B cell (primary cell): ENCODE measurements at regions not wholly inside any gene's neighbourhood (a gene's known extent, or its start where the extent isn't known, plus 50 kb on each side); places are given as distances from the start of the nearest gene placed in this dataset.
"Not testable (repeated sequence)": the region's sequence is repeated elsewhere in the genome, so short reads cannot be mapped to it uniquely, and the experiment has no call there.

Source experiments
- ATAC-seq: fragments of 200-7000 bp; cut with Tn5 transposase; one replicate; pipeline ENCODE4 v1.10.0; 2021; ENCODE audit warnings: low read depth, mild to moderate bottlenecking, moderate number of reproducible peaks, moderate library complexity
- CTCF ChIA-PET: fragments of 350-600 bp; sonication (Branson Sonifier 250); formaldehyde crosslinking; loops from one replicate; lab custom pipeline; 2021; ENCODE audit warnings: antibody characterized with exemption, inconsistent platforms; lab: Charles Lee
- POLR2A ChIA-PET: fragments of 350-600 bp; sonication (Branson Sonifier 250); formaldehyde crosslinking; loops from one replicate; lab custom pipeline; 2021; ENCODE audit warnings: antibody characterized with exemption; lab: Charles Lee
- DNase-seq: peaks from one replicate; pipeline ENCODE4 v3.0.0; 2013
- H2AFZ ChIP-seq: 2 replicates; pipeline ENCODE4 v1.6.1; 2012; ENCODE audit warnings: mild to moderate bottlenecking, low read depth, low read length; ENCODE audit not compliant: insufficient read depth, poor library complexity, severe bottlenecking
- H3K27ac ChIP-seq, 2 donors: 1 replicate in 1 of 2; 2 replicates in 1 of 2; pipeline ENCODE4 v1.5.1; 2012 to 2013; ENCODE audit warnings: low read length in 2 of 2, mild to moderate bottlenecking in 2 of 2, moderate library complexity in 1 of 2
- H3K27me3 ChIP-seq, 4 experiments: fragments of 200-600 bp in 1 of 4; sonication (generic) in 1 of 4; replicated peaks in 1 of 4; 1 replicate in 2 of 4; 2 replicates in 2 of 4; pipeline versions ENCODE4 v1.6.1 to v1.7.0; 2013 to 2016; ENCODE audit warnings: low read length in 3 of 4, mild to moderate bottlenecking in 2 of 4, mixed read lengths in 1 of 4, moderate library complexity in 1 of 4; ENCODE audit not compliant: insufficient read depth in 4 of 4, control insufficient read depth in 3 of 4; ENCODE audit errors: control extremely low read depth in 1 of 4
- H3K36me3 ChIP-seq, 2 experiments: replicated peaks in 1 of 2; 1 replicate in 1 of 2; 2 replicates in 1 of 2; pipeline versions ENCODE4 v1.6.1 to v1.7.1; 2013; ENCODE audit warnings: low read length in 1 of 2; ENCODE audit not compliant: insufficient read depth in 2 of 2, control insufficient read depth in 1 of 2; ENCODE audit errors: control extremely low read depth in 1 of 2, extremely low read depth in 1 of 2
- H3K4me1 ChIP-seq, 2 donors: fragments of 200-600 bp in 1 of 2; sonication (generic) in 1 of 2; 1 replicate in 1 of 2; 2 replicates in 1 of 2; pipeline versions ENCODE4 v1.5.1 to v1.6.1; 2013 to 2017; ENCODE audit warnings: low read length in 2 of 2; ENCODE audit not compliant: control insufficient read depth in 2 of 2, insufficient read depth in 2 of 2
- H3K4me2 ChIP-seq: replicated peaks from 2 replicates; pipeline ENCODE3; 2012; ENCODE audit warnings: mild to moderate bottlenecking, low read depth, low read length; ENCODE audit not compliant: poor library complexity, severe bottlenecking
- H3K4me3 ChIP-seq, 5 experiments: fragments of 200-600 bp in 1 of 5; sonication (generic) in 1 of 5; 1 replicate in 3 of 5; 2 replicates in 2 of 5; pipeline versions ENCODE4 v1.5.1 to v1.7.0; 2011 to 2016; ENCODE audit warnings: low read length in 4 of 5, mild to moderate bottlenecking in 4 of 5, low read depth in 2 of 5, control low read depth in 1 of 5, moderate library complexity in 1 of 5; ENCODE audit not compliant: insufficient read depth in 1 of 5; ENCODE audit errors: control extremely low read depth in 1 of 5, extremely low read depth in 1 of 5
- H3K79me2 ChIP-seq: fragments of 200-600 bp; sonication (generic); one replicate; pipeline ENCODE4 v1.6.0; 2016; ENCODE audit warnings: low read length; ENCODE audit not compliant: control insufficient read depth, insufficient read depth
- H3K9ac ChIP-seq: fragments of 200-600 bp; sonication (generic); 2 replicates; pipeline ENCODE4 v1.6.1; 2017; ENCODE audit warnings: mild to moderate bottlenecking, low read length, moderate library complexity
- H3K9me3 ChIP-seq, 3 donors: one replicate each; pipeline versions ENCODE4 v1.6.1 to v1.7.1; 2013; ENCODE audit warnings: low read length in 2 of 3; ENCODE audit not compliant: control insufficient read depth in 2 of 3, insufficient read depth in 1 of 3; ENCODE audit errors: control extremely low read depth in 1 of 3
- H4K20me1 ChIP-seq: 2 replicates; pipeline ENCODE4 v1.6.0; 2012; ENCODE audit warnings: mild to moderate bottlenecking, low read length; ENCODE audit not compliant: insufficient read depth, control insufficient read depth, poor library complexity, severe bottlenecking
- H3K27ac Mint-ChIP-seq: one replicate; pipeline ENCODE4 v1.8.0; 2021; ENCODE audit warnings: mixed read lengths
- H3K27me3 Mint-ChIP-seq: one replicate; pipeline ENCODE4 v1.8.0; 2021; ENCODE audit warnings: mixed read lengths
- H3K4me1 Mint-ChIP-seq: one replicate; pipeline ENCODE4 v1.8.0; 2021; ENCODE audit warnings: mixed read lengths
- H3K4me3 Mint-ChIP-seq: one replicate; pipeline ENCODE4 v1.8.0; 2021; ENCODE audit warnings: mixed read lengths
- H3K9me3 Mint-ChIP-seq: one replicate; pipeline ENCODE4 v1.8.0; 2022; ENCODE audit warnings: mixed read lengths; ENCODE audit not compliant: insufficient read depth
- WGBS: methylation state at CpG from one replicate; pipeline ENCODE4 v1.1.5; 2013; ENCODE audit warnings: missing lambda C conversion rate; ENCODE audit not compliant: insufficient coverage; 5-methylcytosine and 5-hydroxymethylcytosine counted together
- intact Hi-C: fragments of 100-400 bp; cut with micrococcal nuclease; formaldehyde crosslinking; loops from one replicate; pipeline ENCODE4 v1.10.0; 2022

DNA sequence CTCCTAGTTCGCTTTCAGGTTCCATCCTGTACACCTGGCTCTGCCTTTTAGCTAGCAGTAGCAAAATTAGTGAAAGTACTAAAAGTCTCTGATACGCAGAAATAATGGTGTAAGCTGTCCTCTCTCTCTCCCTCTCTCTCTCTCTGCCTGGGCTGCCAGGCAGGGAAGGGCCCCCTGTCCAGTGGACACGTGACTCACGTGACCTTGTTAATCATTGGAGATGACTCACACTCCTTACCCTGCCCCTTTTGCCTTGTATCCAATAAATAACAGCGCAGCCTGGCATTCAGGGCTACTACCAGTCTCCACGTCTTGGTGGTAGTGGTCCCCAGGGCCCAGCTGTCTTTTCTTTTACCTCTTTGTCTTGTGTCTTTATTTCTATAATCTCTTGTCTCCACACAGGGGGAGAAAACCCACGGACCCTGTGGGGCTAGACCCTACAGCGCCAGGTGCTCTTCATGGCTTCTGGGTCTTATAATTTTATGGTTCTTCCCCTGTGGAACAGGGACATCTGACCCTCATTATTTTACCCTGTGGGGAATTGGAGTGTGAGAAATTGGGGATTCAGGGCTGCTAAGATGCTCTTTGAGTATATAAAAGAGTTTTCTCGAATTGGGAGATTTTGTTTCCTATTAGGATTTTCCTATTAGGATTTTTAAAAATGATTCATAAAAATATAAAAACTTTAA is 1348.2 kb downstream of the GATA3 start:
- H3K27ac ChIP-seq, H3K79me2 ChIP-seq, H3K27me3 Mint-ChIP-seq, POLR2A ChIA-PET, H3K4me3 ChIP-seq, DNase-seq, H3K36me3 ChIP-seq, H3K27me3 ChIP-seq, CTCF ChIA-PET, H3K4me3 Mint-ChIP-seq, H3K4me1 Mint-ChIP-seq, H3K4me2 ChIP-seq, H3K9me3 Mint-ChIP-seq, H3K27ac Mint-ChIP-seq, H3K9ac ChIP-seq, ATAC-seq, H4K20me1 ChIP-seq, intact Hi-C loops, H2AFZ ChIP-seq, H3K4me1 ChIP-seq: not testable (repeated sequence)
- H3K9me3 ChIP-seq, result peaks cover 0 to 10% (median 0%) of the 10 kb centered on the region in 3 donors
- 64% methylated on average over 5 of the region's 9 CpGs for WGBS

- DNase-seq, H3K27me3 Mint-ChIP-seq, H3K9me3 Mint-ChIP-seq, H3K4me2 ChIP-seq, ATAC-seq, H3K4me1 Mint-ChIP-seq, POLR2A ChIA-PET, CTCF ChIA-PET, H3K36me3 ChIP-seq, intact Hi-C loops, H3K27ac ChIP-seq, H2AFZ ChIP-seq, H3K27ac Mint-ChIP-seq, H3K4me3 Mint-ChIP-seq, H3K9ac ChIP-seq, H3K4me3 ChIP-seq, H3K27me3 ChIP-seq, H4K20me1 ChIP-seq, H3K4me1 ChIP-seq, H3K79me2 ChIP-seq: not testable (repeated sequence)
- peaks cover 0 to 10% (median 0%) of the 10 kb centered on the region in 3 donors for H3K9me3 ChIP-seq
- WGBS, result 97% methylated on average over 29 of the region's 29 CpGs
These were observed 1352.7 kb downstream of the GATA3 start for GRCh38 chr10:9407201-9407600.
